ELF-1 (cell line): ENCODE measurements at regions not wholly inside any gene's neighbourhood (a gene's known extent, or its start where the extent isn't known, plus 50 kb on each side); places are given as distances from the start of the nearest gene placed in this dataset.
"Not testable (repeated sequence)": the region's sequence is repeated elsewhere in the genome, so short reads cannot be mapped to it uniquely, and the experiment has no call there.

Experiments
- DNase-seq: peaks from one replicate; pipeline ENCODE4 v3.0.0-alpha.2; 2016; ENCODE audit warnings: low read depth, low spot score

DNA sequence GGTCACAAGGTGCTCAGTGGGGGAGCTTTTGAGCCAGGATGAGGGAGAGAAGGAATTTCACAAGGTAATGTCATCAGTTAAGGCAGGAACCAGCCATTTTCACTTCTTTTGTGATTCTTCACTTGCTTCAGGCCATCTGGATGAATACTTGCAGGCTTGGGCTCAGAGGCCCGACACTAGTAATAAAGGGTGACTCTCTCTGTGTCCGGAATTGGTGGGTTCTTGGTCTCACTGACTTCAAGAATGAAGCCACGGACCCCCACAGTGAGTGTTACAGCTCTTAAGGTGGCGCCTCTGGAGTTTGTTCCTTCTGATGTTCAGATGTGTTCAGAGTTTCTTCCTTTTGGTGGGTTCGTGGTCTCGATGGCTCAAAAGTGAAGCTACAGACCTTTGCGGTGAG lies 131.8 kb upstream of the RXFP2 start:
- DNase-seq = peak; percentile 68

- not testable (repeated sequence) for DNase-seq
Observed at GRCh38 chr13:31608780-31609179, 130.5 kb upstream of the RXFP2 start.

DNA sequence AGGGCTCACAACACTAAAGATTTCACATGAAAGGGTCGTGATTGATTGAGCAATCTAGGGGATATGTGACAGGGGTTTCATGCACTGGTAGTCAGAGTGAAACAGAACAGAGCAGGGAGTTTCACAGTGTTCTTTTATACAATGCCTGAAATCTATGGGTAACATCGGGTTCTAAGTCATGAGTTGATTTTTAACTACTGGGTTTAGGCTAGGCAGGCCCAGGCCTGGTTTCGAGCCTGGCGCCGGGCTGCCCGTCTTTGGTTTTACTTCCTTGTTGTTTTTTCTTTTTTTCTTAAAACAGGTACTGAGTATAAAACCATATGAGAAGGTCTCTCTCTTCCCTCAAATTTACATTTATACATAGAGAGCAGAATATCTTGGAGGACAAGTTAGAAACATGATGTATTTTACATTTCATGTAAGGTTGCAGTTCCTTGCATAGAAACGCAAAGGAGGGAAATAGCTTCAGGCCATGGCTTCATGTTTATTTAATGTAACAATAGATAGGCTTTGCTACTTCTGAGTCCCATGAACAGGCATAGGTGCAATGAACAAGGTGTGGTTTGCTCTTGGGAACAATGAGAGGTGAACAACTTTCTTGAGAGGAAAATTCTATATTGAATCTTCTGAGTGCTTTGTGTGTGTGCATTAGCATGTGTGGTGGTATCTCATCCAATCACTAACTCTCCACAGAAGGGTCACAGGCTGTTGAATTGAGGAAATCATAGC lies 128.9 kb upstream of the RXFP2 start:
- no peak for DNase-seq

GRCh38 chr13:31611214-31611613 lies 128.1 kb upstream of the RXFP2 start:
- no peak for DNase-seq

GRCh38 chr13:31614073-31614472 lies 125.3 kb upstream of the RXFP2 start:
- no peak for DNase-seq

- no peak for DNase-seq
Observed at GRCh38 chr13:31614704-31615103, 124.6 kb upstream of the RXFP2 start.

DNA sequence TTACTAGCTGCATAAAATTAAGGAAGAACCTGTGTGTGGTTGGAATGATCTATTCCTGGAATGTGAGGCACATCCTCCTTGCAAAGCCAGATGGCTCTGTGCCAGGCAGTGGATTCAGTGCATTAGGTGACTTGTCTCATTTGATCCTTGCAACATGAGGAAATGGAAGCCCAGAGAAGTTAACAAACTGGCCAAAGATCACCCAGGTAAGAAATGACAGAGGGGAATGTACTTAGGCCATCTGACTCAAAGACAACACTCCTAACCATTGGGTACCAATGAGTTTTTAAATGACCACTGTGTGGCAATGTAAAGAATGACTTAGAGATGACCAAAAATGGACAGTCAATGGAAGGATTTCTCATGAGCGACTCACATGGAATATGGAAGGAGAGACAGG lies 114.2 kb upstream of the RXFP2 start:
- DNase-seq = no peak

DNA sequence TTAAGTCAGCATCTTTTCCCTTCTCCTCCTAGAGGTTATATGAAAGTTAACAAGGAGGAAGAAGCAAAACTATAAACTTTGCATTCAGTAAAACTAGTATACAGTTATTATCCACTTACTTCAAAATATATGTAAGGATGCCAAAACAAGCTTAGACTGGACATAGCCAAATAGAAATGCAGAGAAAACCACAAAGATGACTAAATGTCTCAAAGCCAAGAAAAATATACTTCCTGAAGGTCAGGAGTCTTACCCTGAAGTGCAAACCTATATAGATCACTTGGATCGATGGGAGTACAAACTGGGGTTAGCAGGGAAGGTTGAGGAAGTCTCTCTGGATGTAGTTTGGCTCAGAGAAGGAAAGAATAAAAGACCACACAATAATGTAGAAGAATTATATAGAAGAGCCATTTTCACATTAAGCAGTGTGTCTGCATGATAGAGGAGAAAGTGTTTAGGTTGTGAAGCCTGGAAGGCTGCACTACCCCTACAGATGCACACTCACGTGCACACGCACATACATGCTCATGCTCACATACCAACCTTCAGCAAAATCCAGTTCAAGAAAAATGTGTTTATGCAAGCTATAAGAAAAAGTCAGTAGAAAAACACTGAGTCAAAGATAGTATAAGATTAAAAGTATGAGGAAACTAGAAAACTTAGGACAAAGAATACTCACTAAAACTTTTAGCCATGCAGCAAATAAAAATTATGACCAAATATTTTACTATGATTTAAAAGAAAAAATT lies 112.1 kb upstream of the RXFP2 start:
- DNase-seq = no peak

GRCh38 chr13:31629085-31629780 lies 110.1 kb upstream of the RXFP2 start:
- no peak for DNase-seq

- DNase-seq = peak; percentile 8
Observed at GRCh38 chr13:31631071-31631470, 108.3 kb upstream of the RXFP2 start.

DNA sequence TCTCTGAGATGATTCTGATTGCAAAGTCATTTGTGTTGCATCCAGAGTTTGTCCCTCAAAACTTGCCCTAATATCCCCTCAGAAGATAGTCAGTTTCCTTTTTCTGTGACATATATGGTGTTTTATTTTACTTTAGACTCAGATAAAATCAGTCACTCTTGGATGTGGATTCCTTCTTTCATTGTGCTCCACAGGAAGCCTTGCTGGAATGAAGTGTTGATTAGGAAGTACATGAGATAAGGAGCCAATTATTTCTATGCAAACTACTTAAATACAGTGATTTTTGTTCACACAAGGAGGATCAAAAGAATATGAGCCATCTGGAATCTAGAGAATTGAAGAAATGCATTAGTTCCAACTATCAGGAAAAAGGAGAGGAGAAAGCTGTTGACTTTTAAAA lies 107.6 kb upstream of the RXFP2 start:
- DNase-seq = no peak

DNA sequence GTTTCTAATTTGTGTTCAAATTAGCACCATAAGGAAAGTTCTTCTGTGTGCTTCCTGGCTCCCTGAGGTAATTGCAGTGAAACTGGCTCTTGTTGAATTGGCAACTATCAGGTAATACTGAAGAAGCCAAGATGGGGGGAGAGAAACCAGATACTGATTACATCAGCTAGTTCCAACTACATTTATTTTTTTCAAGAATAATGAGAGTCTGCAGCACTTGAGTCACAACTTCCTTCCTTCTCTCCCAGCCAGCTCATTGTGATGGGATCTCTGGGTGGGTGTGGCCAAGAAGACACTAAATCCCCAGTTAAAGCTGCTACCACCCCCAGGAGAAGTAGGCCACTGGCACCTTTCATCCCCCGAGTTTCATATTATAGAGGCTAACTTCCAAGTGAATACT lies 100.7 kb upstream of the RXFP2 start:
- no peak for DNase-seq

DNA sequence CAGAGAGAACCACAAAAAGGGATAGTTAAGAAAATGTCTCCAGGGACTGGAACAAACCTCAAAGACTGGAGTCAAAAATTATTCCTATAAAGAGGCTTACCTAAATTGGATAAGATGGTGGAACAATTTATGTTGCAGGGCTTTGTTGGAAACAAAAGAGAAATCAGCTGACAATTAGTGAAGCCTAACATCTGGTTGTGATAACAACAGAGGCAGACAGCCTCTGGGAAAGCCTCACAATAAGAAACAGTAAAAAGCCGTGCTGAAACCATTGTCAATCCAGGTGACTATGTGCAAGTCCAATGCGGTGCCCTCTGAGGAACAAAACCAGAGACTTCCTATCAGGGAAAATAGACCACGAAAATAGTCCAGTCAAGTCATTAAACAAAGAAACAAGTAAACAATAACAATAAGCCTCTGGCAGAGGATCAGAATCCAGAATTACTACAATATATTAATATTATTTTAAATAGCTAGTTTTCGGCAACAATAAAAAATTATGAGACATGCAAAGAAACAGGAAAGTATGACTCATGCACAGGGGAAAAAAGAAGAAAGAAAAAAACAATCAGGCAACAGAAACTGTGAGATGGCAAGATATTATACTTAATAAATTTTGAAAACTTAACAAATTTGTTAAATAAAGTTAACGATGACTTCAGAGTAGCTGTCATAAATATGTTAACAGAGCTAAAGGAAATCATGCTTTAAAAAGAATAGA lies 99.7 kb upstream of the RXFP2 start:
- no peak for DNase-seq

- DNase-seq = no peak
Observed at GRCh38 chr13:31649766-31650165, 89.6 kb upstream of the RXFP2 start.

DNA sequence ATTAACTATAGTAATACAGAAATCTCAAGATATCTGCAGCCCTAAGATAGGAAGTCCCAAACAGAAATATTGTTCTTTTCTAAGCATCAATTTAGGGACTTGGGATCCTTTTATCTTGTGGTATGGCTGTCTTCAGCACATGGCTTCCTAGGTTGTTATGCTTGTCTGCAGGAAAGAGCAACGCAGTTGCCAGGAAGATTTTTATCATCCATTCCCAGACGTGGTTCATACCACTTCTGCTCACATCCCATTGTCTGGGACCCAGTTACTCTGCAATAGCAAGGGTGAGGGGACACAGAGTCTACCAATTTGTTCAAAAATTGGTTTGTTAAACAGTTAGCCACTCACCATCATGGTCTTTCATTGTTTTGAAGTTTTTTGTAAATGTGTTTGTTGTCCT lies 85.6 kb upstream of the RXFP2 start:
- DNase-seq = no peak

DNA sequence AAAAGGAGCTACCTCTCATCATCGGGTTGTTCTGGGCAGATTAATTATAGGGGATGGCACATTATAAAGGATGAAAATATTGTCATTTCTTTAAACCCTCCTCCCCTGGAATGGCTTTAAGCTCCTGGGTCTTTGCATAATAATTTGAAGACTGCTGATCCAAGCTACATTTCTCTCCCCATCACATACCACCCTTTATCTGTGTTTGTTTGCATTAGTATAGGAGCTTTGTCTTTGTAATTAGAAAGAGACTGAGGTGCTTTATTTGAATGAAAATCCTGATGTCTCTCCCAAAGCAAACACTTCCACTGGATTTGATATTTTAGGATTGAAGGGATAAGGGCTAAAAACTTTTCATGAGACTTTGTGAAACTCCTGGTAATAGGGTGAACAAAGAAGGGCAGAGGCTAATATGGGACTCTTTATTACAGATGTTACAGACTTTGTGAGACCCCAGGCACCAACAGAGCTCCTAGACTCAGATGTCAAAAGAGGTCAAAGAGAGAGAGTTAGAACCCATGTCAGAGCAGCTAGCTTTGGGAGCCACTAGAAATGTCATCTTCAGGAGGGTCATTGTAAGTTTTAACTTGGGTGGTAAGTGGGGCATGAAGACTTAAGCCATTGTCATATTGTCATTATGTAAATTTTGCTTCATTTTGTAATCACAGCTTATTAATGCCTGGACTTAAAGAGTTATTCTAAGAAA lies 75.3 kb upstream of the RXFP2 start:
- DNase-seq = peak; percentile 23

DNA sequence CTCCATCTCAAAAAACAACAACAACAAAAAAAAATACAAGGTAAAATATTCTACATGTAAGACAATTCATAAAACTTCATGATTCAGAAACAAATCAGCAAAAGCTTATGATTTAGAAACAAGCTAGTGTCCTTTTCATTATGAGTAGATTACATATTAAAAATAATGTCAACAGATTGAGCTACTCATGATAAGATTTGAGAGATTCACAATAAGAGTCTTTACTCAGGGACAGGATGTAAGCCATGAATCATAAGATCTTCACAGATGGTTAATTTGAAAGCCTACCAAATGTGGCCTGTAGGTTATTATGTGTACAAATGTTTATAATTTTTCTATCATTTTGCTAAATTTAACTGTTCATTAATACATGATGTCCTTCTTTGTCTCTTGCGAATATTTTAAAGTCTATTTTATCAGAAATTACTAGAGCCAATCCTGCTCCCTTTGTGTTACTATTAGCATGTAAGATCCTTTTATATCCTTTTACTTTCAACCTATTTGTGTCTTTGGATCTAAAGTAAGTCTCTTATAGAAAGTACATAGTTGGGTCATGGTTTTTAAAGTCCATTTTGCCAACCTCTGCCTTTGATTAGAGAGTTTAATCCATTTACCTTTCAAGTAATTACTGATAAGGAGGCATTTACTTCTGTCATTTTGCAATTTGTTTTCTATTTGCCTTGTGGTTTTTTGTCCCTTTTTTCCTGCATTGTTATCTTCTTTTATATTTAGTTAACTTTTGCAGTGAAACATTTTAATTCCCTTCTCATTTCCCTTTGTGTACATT lies 68.3 kb upstream of the RXFP2 start:
- no peak for DNase-seq

DNA sequence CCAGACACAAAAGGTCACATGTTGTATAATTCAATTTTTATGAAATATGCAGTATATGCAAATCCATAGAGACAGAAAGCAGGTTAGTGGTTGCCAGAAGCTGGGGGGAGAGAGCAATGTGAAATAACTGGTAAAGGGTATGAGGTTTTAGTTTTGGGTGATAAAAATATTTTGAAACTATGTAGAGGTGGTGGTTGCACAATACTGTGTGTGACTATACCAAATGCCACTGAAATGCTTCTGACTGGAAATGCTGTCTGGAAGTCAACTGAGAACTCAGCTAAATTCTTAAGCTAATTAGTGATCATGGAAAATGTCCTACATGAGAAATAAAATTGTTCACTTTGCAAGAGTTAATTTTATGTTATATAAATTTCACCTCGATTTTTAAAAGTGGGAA lies 65.3 kb upstream of the RXFP2 start:
- DNase-seq = no peak

- no peak for DNase-seq
Observed at GRCh38 chr13:31675440-31675953, 63.8 kb upstream of the RXFP2 start.

GRCh38 chr13:31681133-31681532 lies 58.2 kb upstream of the RXFP2 start:
- DNase-seq = no peak
